ENCODE measurements at regions not wholly inside any gene's neighbourhood (a gene's known extent, or its start where the extent isn't known, plus 50 kb on each side); places are given as distances from the start of the nearest gene placed in this dataset.

DNA sequence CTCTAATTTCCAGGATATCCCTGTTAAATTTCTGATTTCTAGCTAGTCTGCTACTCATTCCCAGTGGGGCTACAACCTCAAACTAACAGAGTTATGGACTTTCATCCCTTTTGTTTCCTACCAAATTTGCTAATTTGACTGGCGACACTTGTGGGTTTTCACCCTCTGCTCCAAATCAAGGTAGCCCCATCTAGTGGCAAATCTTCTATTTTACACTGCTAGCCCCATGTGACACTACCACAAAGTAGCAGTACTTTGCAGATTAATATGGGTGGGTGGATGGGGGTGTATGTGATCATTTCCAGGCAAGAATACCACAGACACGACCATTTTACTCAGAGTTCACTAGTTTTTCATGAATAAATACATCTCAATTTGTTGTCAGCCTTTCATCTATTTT lies 150.3 kb downstream of the MSL3 start:
- DNase-seq (ENCODE audit: low read depth) = peak; percentile 51
- H3K4me3 ChIP-seq (ENCODE audit: low read depth, low read length) = no peak overlapping the region
- TF ChIP-seq CTCF (conservative IDR thresholded peaks at IDR 0.05; ENCODE audit: low read depth, low read length) = peak; percentile 62

- TF ChIP-seq CTCF (conservative IDR thresholded peaks at IDR 0.05; ENCODE audit: low read depth, low read length) = no peak
- no peak overlapping the region for H3K4me3 ChIP-seq (ENCODE audit: low read depth, low read length)
- no peak for DNase-seq (ENCODE audit: low read depth)
Observed at GRCh38 chrX:11913001-11913400, 155.0 kb downstream of the MSL3 start.

DNA sequence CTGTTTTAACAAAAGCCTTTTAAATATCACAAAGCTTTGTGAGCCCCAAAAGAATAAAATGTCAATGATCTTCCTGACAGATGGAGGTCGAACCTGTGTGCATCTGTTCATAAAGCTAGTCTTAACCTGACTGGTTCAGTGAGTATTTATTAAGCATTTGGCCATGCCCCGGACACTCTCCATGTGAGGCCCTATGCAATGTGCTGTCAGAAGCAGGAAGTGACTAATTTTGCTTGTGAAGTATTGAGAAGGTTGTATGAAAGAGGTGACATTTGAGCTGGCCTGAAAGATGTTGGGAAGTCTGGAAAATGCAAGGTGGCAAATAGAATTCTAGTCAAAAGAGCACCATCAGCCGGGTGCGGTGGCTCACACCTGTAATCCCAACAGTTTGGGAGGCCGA lies 171.4 kb downstream of the MSL3 start:
- TF ChIP-seq CTCF (conservative IDR thresholded peaks at IDR 0.05; ENCODE audit: low read depth, low read length) = no peak
- DNase-seq (ENCODE audit: low read depth) = peak; percentile 23
- no peak overlapping the region for H3K4me3 ChIP-seq (ENCODE audit: low read depth, low read length)

DNA sequence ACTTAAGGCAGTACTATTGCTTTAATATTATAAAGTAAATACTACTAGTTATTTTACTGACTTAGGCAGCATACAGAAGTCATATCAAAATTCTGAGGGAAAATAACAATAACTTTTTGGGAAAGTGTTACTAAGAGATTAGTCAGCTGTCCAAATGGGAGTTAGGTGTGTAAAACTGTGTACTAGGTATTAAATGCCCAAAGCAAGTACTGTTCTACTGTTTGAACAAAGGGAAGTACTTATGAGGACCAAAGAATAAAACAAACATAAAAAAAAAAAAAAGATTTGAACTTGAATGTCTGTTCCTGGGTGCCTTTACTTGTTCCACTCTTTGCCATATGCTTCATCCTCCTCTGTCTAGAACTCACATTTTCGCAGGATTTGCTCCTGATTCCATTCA lies 174.4 kb downstream of the MSL3 start:
- H3K4me3 ChIP-seq (ENCODE audit: low read depth, low read length) = no peak overlapping the region
- no peak for TF ChIP-seq CTCF (conservative IDR thresholded peaks at IDR 0.05; ENCODE audit: low read depth, low read length)
- DNase-seq (ENCODE audit: low read depth) = no peak

GRCh38 chrX:11934089-11934488 lies 176.1 kb downstream of the MSL3 start:
- no peak for TF ChIP-seq CTCF (conservative IDR thresholded peaks at IDR 0.05; ENCODE audit: low read depth, low read length)
- no peak for DNase-seq (ENCODE audit: low read depth)

DNA sequence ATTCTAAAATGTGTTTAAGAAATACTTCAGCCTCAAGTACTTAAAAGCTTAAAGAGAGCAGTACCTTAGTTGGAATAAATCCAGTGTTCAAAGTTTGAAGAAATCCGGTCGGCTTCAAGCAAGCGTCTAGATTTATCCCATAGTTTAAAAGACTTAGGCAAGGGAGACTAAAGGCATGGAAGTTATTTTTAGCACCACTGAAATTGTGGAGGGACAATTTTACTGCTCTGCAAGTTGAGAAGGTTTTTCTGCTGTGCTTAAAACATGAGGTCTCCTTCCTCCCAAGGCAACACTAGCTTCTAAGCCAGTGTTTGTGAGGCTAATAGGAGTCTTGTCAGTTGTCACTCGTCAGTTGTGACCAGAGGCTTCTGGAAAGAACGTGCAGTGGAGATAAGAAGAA lies 183.5 kb downstream of the MSL3 start:
- TF ChIP-seq CTCF (conservative IDR thresholded peaks at IDR 0.05; ENCODE audit: low read depth, low read length) = no peak
- DNase-seq (ENCODE audit: low read depth) = no peak
- no peak overlapping the region for H3K4me3 ChIP-seq (ENCODE audit: low read depth, low read length)

More at GRCh38 chrX:11934089-11934488, 176.1 kb downstream of the MSL3 start:
- no peak overlapping the region for H3K4me3 ChIP-seq (ENCODE audit: low read depth, low read length)

DNA sequence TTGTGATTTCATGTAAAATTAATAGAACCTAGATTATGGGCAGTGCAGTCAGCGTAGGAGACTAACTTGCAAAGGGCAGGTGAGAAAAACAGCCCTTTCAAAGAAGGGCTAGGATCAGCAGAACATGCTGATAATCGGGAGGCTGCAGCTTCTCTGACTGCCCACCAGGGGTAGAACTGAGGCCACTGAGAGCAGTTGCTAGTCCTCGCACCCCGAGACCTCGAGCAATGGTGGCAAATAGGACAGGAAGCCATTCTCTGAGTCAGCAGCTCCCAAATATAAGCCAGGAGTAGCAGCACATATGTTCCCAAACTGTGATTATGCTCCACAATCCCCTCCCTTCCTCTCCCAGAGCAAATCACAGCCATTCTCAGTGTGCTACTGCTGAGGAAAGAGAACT lies 186.5 kb downstream of the MSL3 start:
- TF ChIP-seq CTCF (conservative IDR thresholded peaks at IDR 0.05; ENCODE audit: low read depth, low read length) = peak; percentile 83

More for the DNA sequence above, 186.5 kb downstream of the MSL3 start:
- no peak overlapping the region for H3K4me3 ChIP-seq (ENCODE audit: low read depth, low read length)
- peak; percentile 76 for DNase-seq (ENCODE audit: low read depth)
